Central memory CD8-positive, alpha-beta T cell (primary cell): ENCODE measurements at regions not wholly inside any gene's neighbourhood (a gene's known extent, or its start where the extent isn't known, plus 50 kb on each side); places are given as distances from the start of the nearest gene placed in this dataset.
"Not testable (repeated sequence)": the region's sequence is repeated elsewhere in the genome, so short reads cannot be mapped to it uniquely, and the experiment has no call there.

Source experiments
- ATAC-seq: fragments of 150-1000 bp; cut with Tn5 transposase; replicated peaks from 2 replicates; pipeline ENCODE4 v1.10.0; 2022; ENCODE audit warnings: mild to moderate bottlenecking, moderate FRiP score, moderate number of reproducible peaks; ENCODE audit not compliant: poor library complexity, severe bottlenecking; ENCODE audit errors: extremely low read depth
- DNase-seq, 2 donors: peaks; one replicate each; pipeline ENCODE4 v3.0.0; 2021; ENCODE audit warnings: low spot score in 2 of 2
- H3K27ac Mint-ChIP-seq: one replicate; pipeline ENCODE4 v1.8.0; 2022; ENCODE audit warnings: low read depth, mild to moderate bottlenecking, moderate library complexity, mixed read lengths
- H3K27me3 Mint-ChIP-seq: one replicate; pipeline ENCODE4 v1.8.0; 2022; ENCODE audit warnings: mixed read lengths
- H3K36me3 Mint-ChIP-seq: one replicate; pipeline ENCODE4 v1.8.0; 2022; ENCODE audit warnings: mild to moderate bottlenecking, moderate library complexity, mixed read lengths; ENCODE audit not compliant: insufficient read depth
- H3K4me1 Mint-ChIP-seq: one replicate; pipeline ENCODE4 v1.8.0; 2022; ENCODE audit warnings: mixed read lengths
- H3K4me3 Mint-ChIP-seq: one replicate; pipeline ENCODE4 v1.8.0; 2022; ENCODE audit warnings: mild to moderate bottlenecking, moderate library complexity, mixed read lengths
- H3K9me3 Mint-ChIP-seq: one replicate; pipeline ENCODE4 v1.8.0; 2022; ENCODE audit warnings: mixed read lengths

DNA sequence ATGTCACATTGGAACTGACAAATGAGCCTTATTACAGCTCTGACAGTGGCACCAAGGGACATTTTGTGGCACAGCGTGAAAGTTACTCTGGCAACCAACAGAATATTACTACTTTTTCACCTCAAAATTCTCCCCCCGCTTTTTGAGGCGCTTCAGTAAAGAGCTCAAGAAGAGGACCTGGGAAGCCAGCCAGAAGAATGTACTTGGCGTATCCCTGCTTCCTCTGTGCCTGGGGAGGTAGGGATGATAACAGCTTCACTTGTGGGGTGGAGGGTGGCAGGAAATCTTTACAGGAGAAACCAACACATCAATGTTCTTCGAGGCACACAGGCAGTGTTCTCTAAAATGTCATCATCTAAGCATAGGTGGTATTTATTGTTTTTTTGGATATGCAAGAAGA lies 624.1 kb downstream of the NR2F1-AS1 start:
- no peak overlapping the region for H3K27ac Mint-ChIP-seq
- DNase-seq (no peak), ATAC-seq (no peak)
- H3K4me3 Mint-ChIP-seq, result no peak overlapping the region
- no peaks in the 10 kb centered on the region for H3K4me1 Mint-ChIP-seq
- no peaks in the 10 kb centered on the region for H3K36me3 Mint-ChIP-seq
- H3K9me3 Mint-ChIP-seq, result peaks cover 36% of the 10 kb centered on the region
- H3K27me3 Mint-ChIP-seq, result no peaks in the 10 kb centered on the region

DNA sequence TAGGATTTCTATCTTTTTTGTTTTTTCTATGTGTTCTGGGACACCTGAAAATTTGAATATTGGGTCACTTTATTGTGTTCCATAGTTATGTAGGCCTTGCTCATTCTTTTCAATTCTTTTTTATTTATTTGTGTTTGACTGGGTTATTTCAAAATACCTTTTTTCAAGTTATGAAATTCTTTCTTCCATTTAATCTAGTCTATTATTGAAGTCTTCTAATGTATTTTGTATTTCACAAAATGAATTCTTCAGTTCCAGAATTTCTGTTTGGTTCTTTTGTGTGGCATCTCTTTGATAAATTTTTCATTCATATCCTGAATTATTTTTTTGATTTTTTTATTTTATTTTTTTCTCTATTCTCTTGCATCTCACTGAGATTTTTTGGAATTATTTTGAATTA lies 628.8 kb downstream of the NR2F1-AS1 start:
- Mint-ChIP-seq H3K27me3 (no peaks in the 10 kb centered on the region), H3K9me3 (peaks cover 42% of the 10 kb centered on the region), H3K4me3 (no peak overlapping the region), H3K27ac (no peak overlapping the region), H3K4me1 (no peaks in the 10 kb centered on the region), H3K36me3 (no peaks in the 10 kb centered on the region)
- no peak for ATAC-seq
- no peak for DNase-seq

DNA sequence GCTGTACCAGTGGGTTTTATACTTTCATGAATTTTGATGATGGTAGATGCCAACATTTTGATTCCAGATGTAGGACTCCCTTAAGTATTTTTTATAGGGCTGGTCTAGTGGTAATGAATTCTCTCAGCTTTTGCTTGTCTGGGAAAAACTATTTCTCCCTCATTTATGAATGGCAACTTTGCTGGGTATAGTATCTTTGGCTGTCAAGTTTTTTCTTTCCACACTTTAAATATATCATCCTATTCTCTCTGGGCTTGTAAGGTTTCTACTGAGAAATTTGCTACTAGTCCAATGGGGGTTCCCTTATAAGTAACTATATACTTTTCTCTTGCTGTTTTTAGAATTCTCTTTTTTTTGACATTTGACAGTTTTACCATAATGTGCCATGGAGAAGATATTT lies 629.3 kb downstream of the NR2F1-AS1 start:
- no peak overlapping the region for H3K27ac Mint-ChIP-seq
- peaks cover 42% of the 10 kb centered on the region for H3K9me3 Mint-ChIP-seq
- DNase-seq (no peak), ATAC-seq (no peak)
- no peak overlapping the region for H3K4me3 Mint-ChIP-seq
- no peaks in the 10 kb centered on the region for H3K4me1 Mint-ChIP-seq
- H3K36me3 Mint-ChIP-seq, result no peaks in the 10 kb centered on the region
- no peaks in the 10 kb centered on the region for H3K27me3 Mint-ChIP-seq

DNA sequence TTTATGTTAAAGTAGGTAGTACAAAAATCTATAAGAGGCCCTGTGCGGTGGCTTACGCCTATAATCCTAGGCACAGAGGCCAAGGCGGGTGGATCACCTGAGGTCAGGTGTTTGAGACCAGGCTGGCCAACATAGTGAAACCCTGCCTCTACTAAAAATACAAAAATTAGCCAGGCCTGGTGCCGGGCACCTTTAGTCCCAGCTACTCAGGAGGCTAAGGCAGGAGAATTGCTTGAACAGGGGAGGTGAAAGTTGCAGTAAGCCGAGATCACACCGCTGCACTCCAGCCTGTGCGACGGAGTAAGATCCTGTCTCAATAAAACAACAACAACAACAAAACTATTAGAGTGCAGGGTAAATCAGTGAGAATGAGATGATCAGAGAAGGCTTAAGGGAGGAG lies 634.5 kb downstream of the NR2F1-AS1 start:
- H3K27ac Mint-ChIP-seq, result no peak overlapping the region
- DNase-seq (no peak), ATAC-seq (no peak)
- no peak overlapping the region for H3K4me3 Mint-ChIP-seq
- H3K9me3 Mint-ChIP-seq, result peaks cover 12% of the 10 kb centered on the region
- H3K36me3 Mint-ChIP-seq, result no peaks in the 10 kb centered on the region
- H3K27me3 Mint-ChIP-seq, result no peaks in the 10 kb centered on the region
- H3K4me1 Mint-ChIP-seq, result no peaks in the 10 kb centered on the region

DNA sequence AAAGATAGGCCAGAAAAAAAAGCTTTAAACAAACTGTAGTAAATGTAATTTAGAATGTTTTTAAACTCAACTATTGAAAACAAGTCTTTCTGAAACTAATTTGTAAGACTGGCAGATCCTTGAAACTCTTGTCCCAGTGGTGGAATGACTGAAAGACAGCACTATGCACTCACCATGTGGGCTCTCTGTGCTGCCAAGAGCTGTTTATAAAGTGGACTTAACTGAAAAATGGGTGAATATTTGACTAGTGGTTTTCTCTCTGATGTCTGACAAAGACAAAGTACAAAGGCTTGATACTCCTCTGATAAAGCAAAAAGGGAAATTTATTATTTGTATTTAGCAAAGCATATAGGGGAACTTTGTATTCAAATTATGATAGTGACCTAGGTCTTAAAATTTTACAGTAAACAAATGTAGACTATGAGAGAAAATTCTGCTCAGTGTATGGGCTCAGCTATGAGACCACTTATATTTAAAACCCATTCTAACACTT lies 635.4 kb downstream of the NR2F1-AS1 start:
- DNase-seq, result no peak
- Mint-ChIP-seq H3K36me3 (no peaks in the 10 kb centered on the region), H3K27ac (no peak overlapping the region), H3K4me3 (no peak overlapping the region), H3K4me1 (no peaks in the 10 kb centered on the region), H3K27me3 (no peaks in the 10 kb centered on the region), H3K9me3 (peaks cover 10% of the 10 kb centered on the region)
- ATAC-seq, result no peak

DNA sequence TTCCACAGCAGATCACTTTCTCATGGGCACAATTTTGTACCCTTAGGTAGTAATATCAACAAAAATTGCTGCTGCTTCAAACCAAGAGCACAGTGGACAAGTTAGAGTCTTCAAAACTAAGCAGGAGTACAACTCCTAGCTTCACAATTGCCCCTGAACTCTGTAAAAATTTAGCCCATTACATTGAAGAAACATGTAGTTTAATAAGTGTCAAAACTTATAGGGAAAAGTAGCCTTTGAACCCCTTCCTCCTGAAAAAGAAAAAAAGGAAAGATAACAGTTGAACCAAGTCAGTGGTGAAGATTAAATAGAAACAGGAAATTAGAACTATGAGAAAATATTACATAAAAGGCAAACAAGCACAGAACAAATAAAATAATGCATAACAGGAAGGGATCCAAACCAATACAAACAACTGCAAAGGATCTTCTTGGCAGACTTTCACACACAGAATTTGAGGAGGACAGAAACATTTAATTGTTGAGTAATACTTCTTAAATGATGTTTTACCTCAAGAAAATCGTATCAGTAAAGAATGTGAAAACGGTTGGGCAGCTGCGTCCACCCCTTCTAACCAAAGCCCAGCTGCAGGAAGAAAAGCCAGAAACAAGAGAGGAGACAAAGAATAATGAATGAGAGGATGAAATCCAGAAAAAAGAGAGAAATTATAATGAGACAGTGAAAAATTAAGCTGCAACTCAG lies 636.0 kb downstream of the NR2F1-AS1 start:
- peaks cover 7% of the 10 kb centered on the region for H3K9me3 Mint-ChIP-seq
- no peak overlapping the region for H3K4me3 Mint-ChIP-seq
- no peak overlapping the region for H3K27ac Mint-ChIP-seq
- DNase-seq, result no peak
- H3K27me3 Mint-ChIP-seq, result no peaks in the 10 kb centered on the region
- ATAC-seq, result no peak
- H3K4me1 Mint-ChIP-seq, result no peaks in the 10 kb centered on the region
- H3K36me3 Mint-ChIP-seq, result no peaks in the 10 kb centered on the region

DNA sequence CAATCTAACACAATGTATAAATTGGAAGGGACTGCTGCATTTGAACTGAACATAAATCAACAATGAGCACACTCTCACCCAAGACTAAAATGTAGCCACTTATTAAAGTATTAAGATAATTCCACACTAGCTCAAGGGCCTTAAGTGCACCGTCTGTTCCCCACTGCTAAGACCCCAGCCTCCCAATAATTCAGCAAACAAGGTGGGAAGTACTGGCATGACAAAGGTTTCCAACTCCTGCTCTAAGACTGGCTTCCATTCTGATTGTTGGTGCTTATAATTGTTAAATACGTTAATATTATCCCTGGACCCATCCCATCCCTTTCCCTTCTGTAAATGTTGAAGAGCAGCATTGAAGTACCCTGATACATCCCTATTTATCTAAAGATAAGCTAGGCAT lies 636.7 kb downstream of the NR2F1-AS1 start:
- H3K27me3 Mint-ChIP-seq, result no peaks in the 10 kb centered on the region
- DNase-seq (no peak), ATAC-seq (no peak)
- no peaks in the 10 kb centered on the region for H3K4me1 Mint-ChIP-seq
- H3K9me3 Mint-ChIP-seq, result peaks cover 4% of the 10 kb centered on the region
- no peak overlapping the region for H3K4me3 Mint-ChIP-seq
- no peak overlapping the region for H3K27ac Mint-ChIP-seq
- H3K36me3 Mint-ChIP-seq, result no peaks in the 10 kb centered on the region

DNA sequence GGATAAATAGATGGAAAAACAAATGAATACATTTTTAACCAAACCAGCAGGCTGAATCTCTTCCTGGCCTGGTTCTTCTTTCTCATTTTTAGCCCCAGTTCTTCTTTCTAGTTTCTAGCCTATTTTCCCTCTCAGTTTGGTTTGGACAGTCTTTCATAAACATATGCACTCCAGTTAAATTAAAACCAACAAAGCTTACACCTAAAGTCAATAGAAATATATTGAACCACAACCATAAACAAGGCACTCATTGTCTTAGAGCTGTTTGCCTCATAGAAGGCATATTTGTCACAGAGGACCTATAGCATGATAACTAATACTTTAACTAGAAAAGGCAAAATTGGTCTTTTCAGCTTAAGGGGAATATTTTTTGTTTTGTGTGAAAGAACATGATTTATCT lies 638.3 kb downstream of the NR2F1-AS1 start:
- H3K27ac Mint-ChIP-seq, result no peak overlapping the region
- no peak for DNase-seq
- no peaks in the 10 kb centered on the region for H3K4me1 Mint-ChIP-seq
- H3K4me3 Mint-ChIP-seq, result no peak overlapping the region
- peaks cover 4% of the 10 kb centered on the region for H3K9me3 Mint-ChIP-seq
- ATAC-seq, result no peak
- no peaks in the 10 kb centered on the region for H3K27me3 Mint-ChIP-seq
- H3K36me3 Mint-ChIP-seq, result no peaks in the 10 kb centered on the region

DNA sequence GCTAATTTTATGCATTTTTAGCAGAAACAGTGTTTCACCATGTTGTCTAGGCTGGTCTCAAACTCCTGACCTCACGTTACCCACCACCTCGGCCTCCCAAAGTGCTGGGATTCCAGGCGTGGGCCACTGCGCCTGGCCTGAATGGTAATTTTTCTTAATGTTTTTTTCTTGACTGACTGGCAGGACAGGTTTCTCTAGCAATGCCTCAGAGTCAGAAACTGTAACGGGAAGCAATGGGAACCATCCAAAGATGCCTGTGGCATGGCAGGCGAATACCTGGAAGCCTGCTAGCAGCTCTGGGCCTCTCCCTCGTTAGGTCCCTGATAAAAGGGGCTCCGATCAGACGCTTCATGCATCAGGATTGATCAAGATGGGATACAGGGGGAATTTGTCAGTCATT lies 639.2 kb downstream of the NR2F1-AS1 start:
- H3K4me1 Mint-ChIP-seq, result no peaks in the 10 kb centered on the region
- H3K27ac Mint-ChIP-seq, result no peak overlapping the region
- H3K4me3 Mint-ChIP-seq, result no peak overlapping the region
- DNase-seq (no peak), ATAC-seq (no peak)
- H3K36me3 Mint-ChIP-seq, result no peaks in the 10 kb centered on the region
- no peaks in the 10 kb centered on the region for H3K27me3 Mint-ChIP-seq
- no peaks in the 10 kb centered on the region for H3K9me3 Mint-ChIP-seq

DNA sequence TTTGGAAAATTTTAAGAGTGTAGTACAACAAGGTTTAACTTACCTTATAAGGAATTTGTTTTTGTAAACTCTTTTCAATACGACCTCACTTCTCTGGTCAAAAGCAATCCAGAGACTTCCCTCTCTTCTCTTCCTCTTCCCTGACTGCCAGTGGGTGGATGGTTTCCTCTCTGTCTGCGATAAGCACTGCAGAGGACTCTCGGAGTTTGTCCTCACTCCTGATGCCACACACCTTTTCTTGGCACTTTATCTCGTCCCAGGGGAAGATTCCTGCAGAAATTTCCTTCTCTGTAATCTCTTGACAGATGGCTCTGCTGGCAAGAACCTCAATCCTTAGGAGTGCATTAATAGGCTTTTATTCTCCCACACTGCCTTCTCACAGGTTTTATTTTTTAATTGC lies 641.6 kb downstream of the NR2F1-AS1 start:
- no peaks in the 10 kb centered on the region for H3K27me3 Mint-ChIP-seq
- no peaks in the 10 kb centered on the region for H3K4me1 Mint-ChIP-seq
- ATAC-seq, result no peak
- no peaks in the 10 kb centered on the region for H3K9me3 Mint-ChIP-seq
- no peak overlapping the region for H3K4me3 Mint-ChIP-seq
- H3K27ac Mint-ChIP-seq, result no peak overlapping the region
- DNase-seq, result no peak
- no peaks in the 10 kb centered on the region for H3K36me3 Mint-ChIP-seq

DNA sequence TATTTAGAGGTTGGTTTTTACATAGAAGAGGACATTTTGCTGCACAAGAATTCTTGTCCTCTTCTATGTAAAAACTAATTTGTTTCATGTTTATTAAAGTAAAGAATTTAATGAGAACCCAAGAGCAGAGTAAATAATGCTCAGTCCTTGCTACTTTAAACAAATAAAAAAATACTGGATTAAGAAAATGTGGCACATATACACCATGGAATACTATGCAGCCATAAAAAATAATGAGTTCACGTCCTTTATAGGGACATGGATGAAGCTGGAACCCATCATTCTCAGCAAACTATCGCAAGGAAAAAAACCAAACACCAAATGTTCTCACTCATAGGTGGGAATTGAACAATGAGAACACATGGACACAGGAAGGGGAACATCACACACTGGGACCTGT lies 643.6 kb downstream of the NR2F1-AS1 start:
- H3K36me3 Mint-ChIP-seq, DNase-seq, H3K9me3 Mint-ChIP-seq, H3K4me3 Mint-ChIP-seq, H3K4me1 Mint-ChIP-seq, H3K27me3 Mint-ChIP-seq, ATAC-seq, H3K27ac Mint-ChIP-seq: not testable (repeated sequence)

DNA sequence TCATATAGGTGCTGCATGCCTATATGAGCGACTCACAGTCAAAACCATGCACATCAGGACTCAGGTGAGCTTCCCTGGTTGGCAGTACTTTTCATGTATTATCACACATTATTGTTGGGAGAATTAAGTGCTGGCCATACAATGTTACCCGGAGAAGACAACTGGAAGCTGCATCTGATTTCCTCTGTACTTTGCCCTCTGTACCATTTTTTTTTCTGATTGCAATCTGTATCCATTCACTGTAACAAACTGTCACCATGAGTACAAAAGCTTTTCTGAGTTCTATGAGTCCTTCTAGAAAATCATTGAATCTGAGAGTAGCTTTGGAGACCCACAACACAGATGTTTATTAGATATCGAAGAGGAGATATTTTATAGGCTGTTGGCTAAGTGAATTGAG lies 651.0 kb downstream of the NR2F1-AS1 start:
- DNase-seq, result no peak
- no peak overlapping the region for H3K4me3 Mint-ChIP-seq
- no peaks in the 10 kb centered on the region for H3K9me3 Mint-ChIP-seq
- H3K27ac Mint-ChIP-seq, result no peak overlapping the region
- no peaks in the 10 kb centered on the region for H3K4me1 Mint-ChIP-seq
- ATAC-seq, result no peak
- no peaks in the 10 kb centered on the region for H3K27me3 Mint-ChIP-seq
- H3K36me3 Mint-ChIP-seq, result no peaks in the 10 kb centered on the region

DNA sequence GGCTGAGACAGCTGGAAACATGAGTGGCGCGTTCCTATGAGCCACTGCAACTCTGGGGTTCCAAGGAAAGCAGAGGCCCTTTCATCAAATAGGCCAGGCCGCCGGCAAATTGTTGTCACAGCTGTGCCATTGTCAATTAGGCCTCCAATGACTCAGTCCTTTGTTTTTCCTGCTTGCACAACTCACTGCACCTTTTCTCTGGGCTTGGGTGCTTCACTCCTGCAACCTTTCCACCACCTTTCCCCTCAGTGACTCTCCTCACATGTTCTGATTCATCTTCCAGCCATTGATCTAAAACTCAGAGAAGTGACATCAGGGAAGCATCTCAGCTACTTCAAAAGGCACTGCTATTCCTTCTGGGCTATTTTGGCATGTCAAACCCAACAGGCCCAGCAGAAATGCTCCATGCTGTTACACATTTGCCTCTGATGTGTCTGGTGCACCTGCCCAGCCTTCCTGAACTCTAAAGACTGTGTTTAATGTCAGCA lies 653.7 kb downstream of the NR2F1-AS1 start:
- no peaks in the 10 kb centered on the region for H3K27me3 Mint-ChIP-seq
- H3K4me1 Mint-ChIP-seq, result no peaks in the 10 kb centered on the region
- ATAC-seq (no peak), DNase-seq (no peak)
- no peak overlapping the region for H3K4me3 Mint-ChIP-seq
- no peak overlapping the region for H3K27ac Mint-ChIP-seq
- H3K9me3 Mint-ChIP-seq, result no peaks in the 10 kb centered on the region
- no peaks in the 10 kb centered on the region for H3K36me3 Mint-ChIP-seq
